PC-3 (cell line): ENCODE measurements at regions not wholly inside any gene's neighbourhood (a gene's known extent, or its start where the extent isn't known, plus 50 kb on each side); places are given as distances from the start of the nearest gene placed in this dataset.
"Not testable (repeated sequence)": the region's sequence is repeated elsewhere in the genome, so short reads cannot be mapped to it uniquely, and the experiment has no call there.

Experiments used
- ATAC-seq: fragments of 200-7000 bp; cut with Tn5 transposase; 2 replicates; pipeline ENCODE4 v1.9.1; 2020; ENCODE audit warnings: mild to moderate bottlenecking, moderate library complexity
- BruUV-seq: library from RNA; stranded (reverse); fragments of 400-500 nt; replicated peaks from 2 replicates; lab custom pipeline; 2021; lab: Mats Ljungman, UMichigan
- CTCF ChIA-PET: fragments of 300-600 bp; sonication (Branson Sonifier 250); formaldehyde crosslinking; loops from one replicate; lab custom pipeline; 2022; ENCODE audit warnings: antibody characterized with exemption; lab: Charles Lee
- POLR2A ChIA-PET: fragments of 300-600 bp; sonication (Branson Sonifier 250); formaldehyde crosslinking; loops from one replicate; lab custom pipeline; 2022; ENCODE audit warnings: antibody characterized with exemption; ENCODE audit not compliant: unreplicated experiment; lab: Charles Lee
- DNase-seq: peaks from one replicate; pipeline ENCODE4 v3.0.0-alpha.2; 2015
- H2AFZ ChIP-seq: fragments of 300-600 bp; sonication (generic); 2 replicates; pipeline ENCODE4 v1.6.0; 2016; ENCODE audit warnings: antibody characterized with exemption, low read length
- H3F3A ChIP-seq: fragments of 300-600 bp; sonication (generic); one replicate; pipeline ENCODE4 v1.6.0; 2017; ENCODE audit warnings: antibody characterized with exemption, low read length, control low read depth, mild to moderate bottlenecking; ENCODE audit not compliant: unreplicated experiment
- H3K27ac ChIP-seq: fragments of 300-600 bp; sonication (generic); 2 replicates; pipeline ENCODE4 v1.5.1; 2016; ENCODE audit warnings: mild to moderate bottlenecking, low read length
- H3K27me3 ChIP-seq: fragments of 300-600 bp; sonication (generic); 2 replicates; pipeline ENCODE4 v1.6.1; 2016; ENCODE audit warnings: low read length, mixed read lengths
- H3K36me3 ChIP-seq: fragments of 300-600 bp; sonication (generic); 2 replicates; pipeline ENCODE4 v1.6.1; 2016; ENCODE audit warnings: low read depth, mixed run types, low read length, mixed read lengths
- H3K4me1 ChIP-seq: fragments of 300-600 bp; sonication (generic); 2 replicates; pipeline ENCODE4 v1.5.1; 2016; ENCODE audit warnings: low read length; ENCODE audit not compliant: insufficient read depth
- H3K4me2 ChIP-seq: fragments of 300-600 bp; sonication (generic); 2 replicates; pipeline ENCODE4 v1.6.0; 2016; ENCODE audit warnings: low read length
- H3K4me3 ChIP-seq: fragments of 300-600 bp; sonication (generic); 2 replicates; pipeline ENCODE4 v1.5.1; 2016; ENCODE audit warnings: mild to moderate bottlenecking, low read length, mixed read lengths
- H3K79me2 ChIP-seq: fragments of 300-600 bp; sonication (generic); 2 replicates; pipeline ENCODE4 v1.6.1; 2017; ENCODE audit warnings: low read length, mixed read lengths
- H3K9ac ChIP-seq: fragments of 300-600 bp; sonication (generic); 2 replicates; pipeline ENCODE4 v1.6.0; 2016; ENCODE audit warnings: mild to moderate bottlenecking, low read length
- H3K9me2 ChIP-seq: fragments of 300-600 bp; sonication (generic); replicated peaks from 2 replicates; pipeline ENCODE4 v1.6.1; 2016; ENCODE audit warnings: mixed run types, low read length, mixed read lengths
- H3K9me3 ChIP-seq: fragments of 300-600 bp; sonication (generic); 2 replicates; pipeline ENCODE4 v1.6.1; 2016; ENCODE audit warnings: low read length, mixed read lengths
- H4K20me1 ChIP-seq: fragments of 300-600 bp; sonication (generic); 2 replicates; pipeline ENCODE4 v1.6.1; 2016; ENCODE audit warnings: low read length, mixed read lengths
- CTCF ChIP-seq: fragments of 300-600 bp; sonication (generic); conservative IDR thresholded peaks from 2 replicates; pipeline ENCODE4 v1.5.1; 2017; ENCODE audit warnings: antibody characterized with exemption, low read depth, mild to moderate bottlenecking, low read length
- EZH2 ChIP-seq: fragments of 300-600 bp; sonication (generic); IDR thresholded peaks from one replicate; pipeline ENCODE4 v1.6.1; 2017; ENCODE audit warnings: antibody characterized with exemption, mild to moderate bottlenecking, low read length; ENCODE audit not compliant: unreplicated experiment
- EZH2phosphoT487 ChIP-seq: fragments of 300-600 bp; sonication (generic); IDR thresholded peaks from 2 replicates; pipeline ENCODE4 v1.6.1; 2018; ENCODE audit warnings: mild to moderate bottlenecking, antibody characterized with exemption, low read length, borderline replicate concordance
- intact Hi-C: fragments of 100-400 bp; cut with micrococcal nuclease; formaldehyde crosslinking; loops from 2 replicates; pipeline ENCODE4 v1.9.0; 2023

DNA sequence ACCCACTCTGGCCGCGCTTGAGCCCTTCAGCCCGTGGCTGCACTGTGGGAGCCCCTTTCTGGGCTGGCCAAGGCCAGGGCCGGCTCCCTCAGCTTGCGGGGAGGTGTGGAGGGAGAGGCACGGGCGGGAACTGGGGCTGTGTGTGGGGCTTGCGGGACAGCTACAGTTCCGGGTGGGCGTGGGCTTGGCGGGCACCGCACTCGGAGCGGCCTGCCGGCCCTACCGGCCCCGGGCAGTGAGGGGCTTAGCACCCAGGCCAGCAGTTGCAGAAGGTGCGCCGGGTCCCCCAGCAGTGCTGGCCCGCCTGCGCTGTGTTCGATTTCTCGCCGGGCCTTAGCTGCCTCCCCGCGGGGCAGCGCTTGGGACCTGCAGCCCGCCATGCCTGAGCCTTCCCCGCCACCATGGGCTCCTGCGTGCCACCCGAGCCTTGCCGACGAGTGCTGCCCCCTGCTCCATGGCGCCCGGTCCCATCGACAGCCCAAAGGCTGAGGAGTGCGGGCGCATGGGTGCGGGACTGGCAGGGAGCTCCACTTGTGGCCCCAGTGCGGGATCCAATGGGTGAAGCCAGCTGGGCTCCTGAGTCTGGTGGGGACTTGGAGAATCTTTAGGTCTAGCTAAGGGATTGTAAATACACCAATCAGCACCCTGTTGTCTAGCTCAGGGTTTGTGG, 173.7 kb upstream of the FIGN start:
- H3K9ac ChIP-seq, result no peak overlapping the region
- ChIA-PET POLR2A (no interaction called here), CTCF (no interaction called here)
- H3K27ac ChIP-seq, result no peak overlapping the region
- ATAC-seq (no peak), DNase-seq (no peak)
- no peaks in the 10 kb centered on the region for H3K9me2 ChIP-seq
- H3K36me3 ChIP-seq, result no peaks in the 10 kb centered on the region
- H2AFZ ChIP-seq, result no peak overlapping the region
- TF ChIP-seq EZH2phosphoT487 (no peak), EZH2 (no peak), CTCF (no peak)
- H3K4me1 ChIP-seq, result no peaks in the 10 kb centered on the region
- H3K27me3 ChIP-seq, result no peaks in the 10 kb centered on the region
- H4K20me1 ChIP-seq, result no peaks in the 10 kb centered on the region
- intact Hi-C loops, result no loop called here
- H3K9me3 ChIP-seq, result peaks cover 9% of the 10 kb centered on the region; the same call in 1 of the 2 replicates
- no peak overlapping the region for H3K4me2 ChIP-seq
- H3K4me3 ChIP-seq, result no peak overlapping the region
- no peaks in the 10 kb centered on the region for H3F3A ChIP-seq
- H3K79me2 ChIP-seq, result no peaks in the 10 kb centered on the region
- no TSS peak for BruUV-seq

DNA sequence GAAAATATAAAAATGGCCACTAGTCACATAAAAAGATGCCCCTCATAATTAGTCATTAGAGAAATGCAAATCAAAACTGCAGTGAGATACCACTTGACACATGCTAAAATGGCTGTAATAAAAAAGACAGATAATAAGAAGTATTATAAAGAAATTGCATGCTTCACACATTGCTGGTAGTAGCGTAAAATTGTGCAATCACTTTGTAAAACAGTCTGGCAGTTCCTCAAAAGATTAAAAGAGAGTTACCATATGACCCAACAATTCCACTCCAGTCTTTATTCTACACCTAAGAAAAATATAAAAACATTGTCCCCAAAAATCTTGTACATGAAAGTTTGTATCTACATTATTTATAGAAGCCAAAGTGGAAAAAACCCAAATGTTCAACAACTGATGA, 170.6 kb upstream of the FIGN start:
- no peak for ATAC-seq

GRCh38 chr2:163897799-163898198, 162.0 kb upstream of the FIGN start:
- Histone ChIP-seq H2AFZ (no peak overlapping the region), H3K27me3 (no peaks in the 10 kb centered on the region), H3K9me2 (no peaks in the 10 kb centered on the region), H3F3A (no peaks in the 10 kb centered on the region), H3K4me2 (no peak overlapping the region), H3K79me2 (no peaks in the 10 kb centered on the region), H4K20me1 (no peaks in the 10 kb centered on the region), H3K36me3 (no peaks in the 10 kb centered on the region), H3K4me1 (no peaks in the 10 kb centered on the region), H3K9ac (no peak overlapping the region), H3K9me3 (peaks cover 10% of the 10 kb centered on the region; the same call in 1 of the 2 replicates), H3K27ac (no peak overlapping the region), H3K4me3 (no peak overlapping the region)
- TF ChIP-seq EZH2 (no peak), CTCF (no peak), EZH2phosphoT487 (no peak)
- ChIA-PET CTCF (no interaction called here), POLR2A (no interaction called here)
- intact Hi-C loops, result no loop called here
- ATAC-seq (no peak), DNase-seq (no peak)
- BruUV-seq, result no TSS peak

More for the DNA sequence above, 170.6 kb upstream of the FIGN start:
- CTCF ChIA-PET, result no interaction called here
- Histone ChIP-seq H3K4me3 (no peak overlapping the region), H3K9me3 (peaks cover 9% of the 10 kb centered on the region; the same call in 1 of the 2 replicates), H3K36me3 (no peaks in the 10 kb centered on the region), H3K4me1 (no peaks in the 10 kb centered on the region), H3K4me2 (no peak overlapping the region), H3K27me3 (no peaks in the 10 kb centered on the region), H3K79me2 (no peaks in the 10 kb centered on the region), H4K20me1 (no peaks in the 10 kb centered on the region), H3K9me2 (no peaks in the 10 kb centered on the region), H3K27ac (no peak overlapping the region), H2AFZ (no peak overlapping the region), H3K9ac (no peak overlapping the region), H3F3A (no peaks in the 10 kb centered on the region)
- no TSS peak for BruUV-seq
- no peak for TF ChIP-seq EZH2phosphoT487
- no peak for DNase-seq
- POLR2A ChIA-PET, result no interaction called here
- intact Hi-C loops, result no loop called here

- H4K20me1 ChIP-seq, POLR2A ChIA-PET, H2AFZ ChIP-seq, H3K27me3 ChIP-seq, ATAC-seq, H3F3A ChIP-seq, H3K4me3 ChIP-seq, intact Hi-C loops, H3K79me2 ChIP-seq, H3K27ac ChIP-seq, H3K9me3 ChIP-seq, CTCF ChIA-PET, DNase-seq, H3K4me1 ChIP-seq, H3K9ac ChIP-seq, H3K4me2 ChIP-seq, H3K9me2 ChIP-seq, H3K36me3 ChIP-seq, BruUV-seq: not testable (repeated sequence)
Observed at GRCh38 chr2:163893444-163893843, 157.6 kb upstream of the FIGN start.
